GM10248 (cell line): ENCODE measurements at regions not wholly inside any gene's neighbourhood (a gene's known extent, or its start where the extent isn't known, plus 50 kb on each side); places are given as distances from the start of the nearest gene placed in this dataset.

Experiments
- CTCF ChIA-PET: fragments of 300-600 bp; sonication (Branson Sonifier 250); formaldehyde crosslinking; extraction: SDS; loops from one replicate; lab custom pipeline; 2021; ENCODE audit warnings: antibody characterized with exemption; lab: Yijun Ruan, JAX
- POLR2A ChIA-PET: fragments of 350-650 bp; sonication (Branson Sonifier 250); formaldehyde crosslinking; extraction: SDS; loops from one replicate; lab custom pipeline; 2020; ENCODE audit warnings: antibody characterized with exemption; lab: Yijun Ruan, JAX
- DNase-seq: peaks from one replicate; pipeline ENCODE4 v3.0.0; 2012; ENCODE audit errors: extremely low spot score
- TF ChIP-seq, protein P1 (sequence below): IDR thresholded peaks from 2 replicates; pipeline ENCODE4 v1.5.1; 2012; ENCODE audit warnings: mild to moderate bottlenecking, low read depth; ENCODE audit errors: extremely low read depth, missing control alignments, control extremely low read depth

DNA sequence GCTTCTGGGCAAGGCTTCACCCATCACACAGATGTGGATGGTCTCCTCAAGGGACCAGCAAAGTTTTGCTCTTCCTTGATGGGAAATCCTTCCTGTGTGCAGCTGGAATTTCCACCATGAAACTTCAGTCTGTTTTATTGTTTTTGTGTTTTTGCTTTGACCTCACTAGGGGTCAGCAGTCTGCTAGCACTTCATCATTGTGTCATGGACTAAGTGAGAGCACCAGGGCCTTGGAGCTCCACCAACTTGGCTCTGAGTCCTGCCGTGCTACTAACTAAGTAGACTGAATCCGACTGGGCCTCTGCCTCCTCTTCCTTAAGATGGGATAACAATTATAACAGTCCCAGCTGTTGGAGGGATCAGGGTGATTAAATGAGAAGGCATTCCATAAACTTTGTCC lies 305.8 kb upstream of the NCAM1 start:
- CTCF ChIA-PET, result no interaction called here
- DNase-seq, result no peak
- TF ChIP-seq, protein P1, sequence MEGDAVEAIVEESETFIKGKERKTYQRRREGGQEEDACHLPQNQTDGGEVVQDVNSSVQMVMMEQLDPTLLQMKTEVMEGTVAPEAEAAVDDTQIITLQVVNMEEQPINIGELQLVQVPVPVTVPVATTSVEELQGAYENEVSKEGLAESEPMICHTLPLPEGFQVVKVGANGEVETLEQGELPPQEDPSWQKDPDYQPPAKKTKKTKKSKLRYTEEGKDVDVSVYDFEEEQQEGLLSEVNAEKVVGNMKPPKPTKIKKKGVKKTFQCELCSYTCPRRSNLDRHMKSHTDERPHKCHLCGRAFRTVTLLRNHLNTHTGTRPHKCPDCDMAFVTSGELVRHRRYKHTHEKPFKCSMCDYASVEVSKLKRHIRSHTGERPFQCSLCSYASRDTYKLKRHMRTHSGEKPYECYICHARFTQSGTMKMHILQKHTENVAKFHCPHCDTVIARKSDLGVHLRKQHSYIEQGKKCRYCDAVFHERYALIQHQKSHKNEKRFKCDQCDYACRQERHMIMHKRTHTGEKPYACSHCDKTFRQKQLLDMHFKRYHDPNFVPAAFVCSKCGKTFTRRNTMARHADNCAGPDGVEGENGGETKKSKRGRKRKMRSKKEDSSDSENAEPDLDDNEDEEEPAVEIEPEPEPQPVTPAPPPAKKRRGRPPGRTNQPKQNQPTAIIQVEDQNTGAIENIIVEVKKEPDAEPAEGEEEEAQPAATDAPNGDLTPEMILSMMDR, result no peak
- POLR2A ChIA-PET, result no interaction called here

DNA sequence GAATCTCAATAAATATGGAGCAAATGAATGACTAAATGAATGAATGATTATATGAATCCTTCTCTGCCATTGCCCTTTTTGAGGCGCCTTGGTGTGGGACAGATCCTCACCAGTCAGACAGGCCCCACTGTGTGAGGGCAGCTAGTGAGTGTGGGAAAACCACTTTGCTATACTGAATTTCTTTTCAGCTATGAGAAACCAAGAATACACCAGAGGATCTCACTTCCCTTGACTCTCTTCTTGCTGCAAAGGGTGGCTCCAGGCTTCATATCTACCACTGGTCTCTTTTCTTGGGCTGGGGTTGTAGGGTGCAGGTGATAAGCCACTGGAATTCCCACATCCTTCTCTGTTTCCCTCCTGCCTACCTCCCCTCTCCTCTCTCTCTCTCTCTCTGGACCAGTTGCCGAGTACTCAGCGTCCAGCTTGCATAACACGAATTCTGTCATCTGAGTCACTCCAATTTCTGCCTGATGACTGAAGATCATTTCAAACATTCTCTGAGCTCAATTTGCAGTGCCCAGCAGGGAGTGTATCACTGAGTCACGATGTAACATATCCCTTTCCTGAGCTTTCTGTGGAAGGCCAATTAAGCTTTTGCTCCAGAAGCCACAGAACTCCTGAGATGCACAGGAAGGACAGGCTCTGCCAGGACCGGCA lies 304.3 kb upstream of the NCAM1 start:
- POLR2A ChIA-PET, result no interaction called here
- CTCF ChIA-PET, result interaction anchor here (1.8 kb wide), 1 partner anchor 69 kb away, joined by 7 read pairs; no protein-coding TSS in a partner anchor
- TF ChIP-seq, protein P1, result no peak
- DNase-seq, result no peak

DNA sequence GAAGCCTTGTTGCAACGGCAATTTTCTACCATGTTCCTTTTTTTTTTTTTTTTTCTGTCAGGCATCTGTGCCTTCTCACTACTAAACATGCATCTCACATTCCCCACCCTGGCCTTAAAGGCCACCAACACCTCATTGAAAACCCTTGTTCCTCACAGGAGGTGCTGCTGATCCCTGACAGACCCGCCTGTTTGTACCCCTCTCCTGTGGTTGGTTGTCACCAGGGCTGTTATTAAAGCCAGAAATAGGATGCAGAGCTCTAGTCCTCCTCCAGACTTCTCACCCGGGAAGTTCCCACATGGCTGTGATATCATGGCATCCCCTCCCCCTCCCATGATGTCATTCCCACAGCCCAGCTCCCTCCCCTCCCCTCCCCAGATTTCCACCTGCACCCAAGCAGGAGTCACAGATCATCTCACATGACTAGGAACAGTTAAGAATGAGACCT lies 302.8 kb upstream of the NCAM1 start:
- CTCF ChIA-PET, result no interaction called here
- TF ChIP-seq, protein P1, result no peak
- POLR2A ChIA-PET, result no interaction called here
- DNase-seq, result no peak

GRCh38 chr11:112661146-112661545 lies 300.1 kb upstream of the NCAM1 start:
- TF ChIP-seq, protein P1, result no peak
- ChIA-PET POLR2A (no interaction called here), CTCF (no interaction called here)
- no peak for DNase-seq

GRCh38 chr11:112661571-112661970 lies 299.6 kb upstream of the NCAM1 start:
- TF ChIP-seq, protein P1, result no peak
- POLR2A ChIA-PET, result no interaction called here
- no peak for DNase-seq
- CTCF ChIA-PET, result no interaction called here

DNA sequence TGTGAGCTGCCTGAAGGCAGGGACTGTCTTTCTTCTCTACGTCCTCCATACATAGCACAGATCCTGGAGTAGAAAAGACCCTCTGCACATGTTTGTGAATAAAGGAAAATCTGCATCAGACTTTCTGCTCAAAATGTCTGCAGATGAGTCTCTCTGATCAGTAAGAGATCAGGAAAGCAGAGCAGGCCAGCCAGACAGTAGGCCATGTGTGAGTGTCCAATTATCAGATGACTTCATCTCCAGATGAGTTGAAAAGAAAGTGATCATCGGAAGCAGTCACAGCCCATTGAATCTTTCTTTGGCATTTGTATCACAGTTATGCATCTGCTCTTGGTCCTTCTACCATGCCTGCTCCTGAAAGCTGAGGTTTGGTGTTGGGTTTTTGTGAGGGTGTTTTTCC lies 298.7 kb upstream of the NCAM1 start:
- ChIA-PET POLR2A (no interaction called here), CTCF (no interaction called here)
- TF ChIP-seq, protein P1, result no peak
- DNase-seq, result no peak
